Right lobe of liver (tissue), 6 donors: ENCODE measurements at regions not wholly inside any gene's neighbourhood (a gene's known extent, or its start where the extent isn't known, plus 50 kb on each side); places are given as distances from the start of the nearest gene placed in this dataset.
A peak's percentile ranks its signal among the peaks of the same experiment; 100 is the strongest.

Experiments used
- ATAC-seq, 4 donors: fragments of 200-7000 bp; cut with Tn5 transposase; one replicate each; pipeline ENCODE4 v1.9.1; 2020; ENCODE audit warnings: mild to moderate bottlenecking in 4 of 4, moderate library complexity in 4 of 4
- DNase-seq, 3 donors: peaks; one replicate each; pipeline ENCODE4 v3.0.0-alpha.2; 2020
- H3K27ac ChIP-seq, 3 donors: fragments of 200-600 bp; one replicate each; pipeline ENCODE4 v1.8.0; 2022
- H3K27me3 ChIP-seq, 2 donors: fragments of 200-600 bp; one replicate each; pipeline ENCODE4 v1.8.0; 2022
- H3K36me3 ChIP-seq, 4 donors: fragments of 200-600 bp; sonication (generic) in 1 of 4; one replicate each; pipeline versions ENCODE4 v1.5.1 to v1.8.0; 2017 to 2022; ENCODE audit warnings: control low read depth in 1 of 4
- H3K4me1 ChIP-seq, 4 donors: fragments of 200-600 bp; sonication (generic) in 1 of 4; one replicate each; pipeline versions ENCODE4 v1.5.1 to v1.8.0; 2017 to 2022; ENCODE audit warnings: control low read depth in 1 of 4
- H3K4me3 ChIP-seq, 3 donors: fragments of 200-600 bp; one replicate each; pipeline ENCODE4 v1.8.0; 2022
- H3K9me3 ChIP-seq, 4 donors: fragments of 200-600 bp; sonication (generic) in 1 of 4; one replicate each; pipeline versions ENCODE4 v1.5.1 to v1.8.0; 2017 to 2022; ENCODE audit warnings: control low read depth in 1 of 4
- CTCF ChIP-seq, 4 donors: fragments of 200-600 bp in 3 of 4; fragments of 450-650 bp in 1 of 4; IDR thresholded peaks; one replicate each; pipeline versions ENCODE4 v1.5.1 to v1.8.0; 2016 to 2022; ENCODE audit warnings: antibody characterized with exemption in 4 of 4, mild to moderate bottlenecking in 2 of 4
- POLR2A ChIP-seq: fragments of 450-650 bp; IDR thresholded peaks from one replicate; pipeline ENCODE4 v1.6.1; 2017; ENCODE audit warnings: antibody characterized with exemption, mild to moderate bottlenecking
- WGBS: methylation state at CpG from one replicate; pipeline ENCODE4 v1.1.6; 2018; ENCODE audit warnings: low coverage, low lambda C conversion rate; ENCODE audit not compliant: insufficient coverage; ENCODE audit errors: missing lambda C conversion rate; 5-methylcytosine and 5-hydroxymethylcytosine counted together
- intact Hi-C, 2 donors: fragments of 100-400 bp; cut with DNase I; formaldehyde crosslinking; loops; one replicate each; pipeline versions ENCODE4 v1.11.2 to v1.14.1; 2022
- donor health status: DM: no; HTN: yes; CAD: no.
- donor health status: DM: no; HTN: no; CAD: no.
- donor health status: DM: no; HTN: no; CAD: no.
- donor health status: DM: no; HTN: yes; CAD: no.
- donor health status: DM: no; HTN: yes; CAD: no.

- no peak overlapping the region for H3K4me3 ChIP-seq
- no peak for DNase-seq
- TF ChIP-seq CTCF (IDR thresholded peaks at IDR 0.05): no peak
- no peak for TF ChIP-seq POLR2A
- H3K36me3 ChIP-seq: no peaks in the 10 kb centered on the region
- H3K4me1 ChIP-seq: no peaks in the 10 kb centered on the region
- no peak overlapping the region for H3K27ac ChIP-seq
- intact Hi-C loops: no loop called here
- no peaks in the 10 kb centered on the region for H3K9me3 ChIP-seq
- ATAC-seq: no peak
- 85% methylated on average over 3 of the region's 3 CpGs for WGBS
- H3K27me3 ChIP-seq: no peaks in the 10 kb centered on the region
These were observed 53.8 kb downstream of the COX7C start for GRCh38 chr5:86671536-86671935.

- no peak for TF ChIP-seq CTCF (IDR thresholded peaks at IDR 0.05)
- TF ChIP-seq POLR2A: no peak
- Histone ChIP-seq H3K9me3 (no peaks in the 10 kb centered on the region), H3K4me3 (no peak overlapping the region), H3K27ac (no peak overlapping the region), H3K4me1 (no peaks in the 10 kb centered on the region), H3K36me3 (no peaks in the 10 kb centered on the region), H3K27me3 (no peaks in the 10 kb centered on the region)
- intact Hi-C loops: no loop called here
- WGBS: 61% methylated on average over 4 of the region's 4 CpGs
- DNase-seq (no peak), ATAC-seq (no peak)
These were observed 56.3 kb downstream of the COX7C start for GRCh38 chr5:86674069-86674468.

DNA sequence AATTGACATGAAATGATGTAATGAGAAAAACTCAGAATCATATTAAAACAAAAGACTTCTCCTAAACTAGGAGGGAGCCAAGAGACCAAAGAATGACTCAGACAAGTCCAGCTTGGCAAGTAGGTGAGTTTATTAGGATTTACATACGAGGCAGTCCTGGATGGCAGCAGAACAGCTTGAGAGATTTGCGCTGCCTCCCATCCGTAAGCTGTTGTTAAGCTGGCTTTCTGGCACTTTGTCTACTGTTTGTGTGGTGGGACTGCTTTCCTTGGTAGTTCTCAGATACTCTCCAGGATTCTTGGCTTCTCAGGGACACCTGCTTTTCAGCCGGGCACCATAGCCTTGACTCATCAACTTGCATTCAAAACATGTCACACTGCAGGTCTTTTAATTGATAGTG is 57.6 kb downstream of the COX7C start:
- Histone ChIP-seq H3K4me3 (no peak overlapping the region), H3K4me1 (no peaks in the 10 kb centered on the region), H3K27me3 (no peaks in the 10 kb centered on the region), H3K9me3 (no peaks in the 10 kb centered on the region), H3K27ac (no peak overlapping the region), H3K36me3 (no peaks in the 10 kb centered on the region)
- DNase-seq: no peak
- WGBS: 65% methylated on average over 4 of the region's 4 CpGs
- ATAC-seq: no peak
- intact Hi-C loops: no loop called here
- TF ChIP-seq CTCF (IDR thresholded peaks at IDR 0.05) (no peak), POLR2A (no peak)

DNA sequence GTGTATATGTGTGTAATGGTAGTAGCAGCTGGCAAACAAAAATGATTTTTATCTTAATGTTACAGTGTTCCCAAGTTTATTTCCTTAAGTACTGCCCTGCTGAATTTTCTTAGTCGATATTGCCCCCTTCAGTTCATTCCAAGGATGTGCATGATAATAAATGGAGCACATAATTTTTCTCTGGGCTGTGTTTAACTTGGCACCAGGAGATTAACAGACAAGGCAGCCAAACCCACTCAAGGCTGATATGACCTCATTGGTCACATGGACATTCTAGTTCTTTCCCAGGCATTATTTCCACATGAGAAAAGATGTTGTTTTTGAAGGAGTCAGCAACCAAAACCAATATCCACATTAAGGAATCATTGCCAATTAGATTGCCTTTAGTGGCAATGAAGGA is 61.8 kb downstream of the COX7C start:
- Histone ChIP-seq H3K9me3 (no peaks in the 10 kb centered on the region), H3K27me3 (no peaks in the 10 kb centered on the region), H3K4me3 (no peak overlapping the region), H3K4me1 (no peaks in the 10 kb centered on the region), H3K36me3 (no peaks in the 10 kb centered on the region), H3K27ac (no peak overlapping the region)
- DNase-seq: no peak
- 0% methylated on average over 1 of the region's 1 CpG for WGBS
- TF ChIP-seq POLR2A (no peak), CTCF (IDR thresholded peaks at IDR 0.05) (peak; percentile 20 to 39 (median 34))
- intact Hi-C loops: no loop called here
- peak; percentile 59 to 81 (median 64) for ATAC-seq

- WGBS: 57% methylated on average over 2 of the region's 2 CpGs
- H3K27ac ChIP-seq: no peak overlapping the region
- DNase-seq: no peak
- no peak for TF ChIP-seq CTCF (IDR thresholded peaks at IDR 0.05)
- no peak for TF ChIP-seq POLR2A
- H3K9me3 ChIP-seq: no peaks in the 10 kb centered on the region
- H3K27me3 ChIP-seq: no peaks in the 10 kb centered on the region
- no peaks in the 10 kb centered on the region for H3K4me1 ChIP-seq
- no peak for ATAC-seq
- H3K4me3 ChIP-seq: no peak overlapping the region
- intact Hi-C loops: no loop called here
- H3K36me3 ChIP-seq: no peaks in the 10 kb centered on the region
These were observed 62.2 kb downstream of the COX7C start for GRCh38 chr5:86679949-86680348.
